ENCODE measurements at regions not wholly inside any gene's neighbourhood (a gene's known extent, or its start where the extent isn't known, plus 50 kb on each side); places are given as distances from the start of the nearest gene placed in this dataset.

- Histone ChIP-seq H3K4me1 (ENCODE audit: control insufficient read depth in 2 of 2, insufficient read depth in 2 of 2, low read length in 2 of 2) (no peaks in the 10 kb centered on the region), H3K27ac (ENCODE audit: low read depth in 1 of 2, low read length in 1 of 2) (no peak overlapping the region), H3K4me3 (ENCODE audit: low read length in 2 of 2) (no peak overlapping the region), H3K27me3 (ENCODE audit: control insufficient read depth in 2 of 2, insufficient read depth in 1 of 2, low read length in 1 of 2) (no peaks in the 10 kb centered on the region), H3K36me3 (ENCODE audit: control insufficient read depth in 2 of 2, insufficient read depth in 2 of 2, low read length in 1 of 2) (no peaks in the 10 kb centered on the region), H3K9me3 (ENCODE audit: control insufficient read depth in 2 of 2, insufficient read depth in 1 of 2, low read length in 1 of 2) (no peaks in the 10 kb centered on the region)
- DNase-seq (ENCODE audit: low read depth in 6 of 9, low spot score in 9 of 9) = no peak
- WGBS = 86% methylated on average over 3 of the region's 3 CpGs
Observed at GRCh38 chr16:73383988-73384365, 336.0 kb upstream of the ZFHX3 start.

GRCh38 chr16:73383195-73383987 is 335.5 kb upstream of the ZFHX3 start:
- no peak for DNase-seq (ENCODE audit: low read depth in 6 of 9, low spot score in 9 of 9)
- Histone ChIP-seq H3K27ac (ENCODE audit: low read depth in 1 of 2, low read length in 1 of 2) (no peak overlapping the region), H3K4me3 (ENCODE audit: low read length in 2 of 2) (no peak overlapping the region), H3K4me1 (ENCODE audit: control insufficient read depth in 2 of 2, insufficient read depth in 2 of 2, low read length in 2 of 2) (no peaks in the 10 kb centered on the region), H3K9me3 (ENCODE audit: control insufficient read depth in 2 of 2, insufficient read depth in 1 of 2, low read length in 1 of 2) (no peaks in the 10 kb centered on the region), H3K36me3 (ENCODE audit: control insufficient read depth in 2 of 2, insufficient read depth in 2 of 2, low read length in 1 of 2) (no peaks in the 10 kb centered on the region), H3K27me3 (ENCODE audit: control insufficient read depth in 2 of 2, insufficient read depth in 1 of 2, low read length in 1 of 2) (no peaks in the 10 kb centered on the region)
- WGBS = 91% methylated on average over 21 of the region's 21 CpGs

- Histone ChIP-seq H3K9me3 (ENCODE audit: control insufficient read depth in 2 of 2, insufficient read depth in 1 of 2, low read length in 1 of 2) (no peaks in the 10 kb centered on the region), H3K4me3 (ENCODE audit: low read length in 2 of 2) (no peak overlapping the region), H3K4me1 (ENCODE audit: control insufficient read depth in 2 of 2, insufficient read depth in 2 of 2, low read length in 2 of 2) (no peaks in the 10 kb centered on the region), H3K27me3 (ENCODE audit: control insufficient read depth in 2 of 2, insufficient read depth in 1 of 2, low read length in 1 of 2) (no peaks in the 10 kb centered on the region), H3K27ac (ENCODE audit: low read depth in 1 of 2, low read length in 1 of 2) (no peak overlapping the region), H3K36me3 (ENCODE audit: control insufficient read depth in 2 of 2, insufficient read depth in 2 of 2, low read length in 1 of 2) (no peaks in the 10 kb centered on the region)
- DNase-seq (ENCODE audit: low read depth in 6 of 9, low spot score in 9 of 9) = no peak
- WGBS = 94% methylated on average over 4 of the region's 4 CpGs
Observed at GRCh38 chr16:73378471-73378870, 330.5 kb upstream of the ZFHX3 start.

GRCh38 chr16:73371584-73372319 is 323.8 kb upstream of the ZFHX3 start:
- 98% methylated on average over 9 of the region's 9 CpGs for WGBS
- no peaks in the 10 kb centered on the region for H3K27me3 ChIP-seq (ENCODE audit: control insufficient read depth in 2 of 2, insufficient read depth in 1 of 2, low read length in 1 of 2)
- no peak for DNase-seq (ENCODE audit: low read depth in 6 of 9, low spot score in 9 of 9)

GRCh38 chr16:73369851-73370250 is 321.9 kb upstream of the ZFHX3 start:
- Histone ChIP-seq H3K4me1 (ENCODE audit: control insufficient read depth in 2 of 2, insufficient read depth in 2 of 2, low read length in 2 of 2) (no peaks in the 10 kb centered on the region), H3K36me3 (ENCODE audit: control insufficient read depth in 2 of 2, insufficient read depth in 2 of 2, low read length in 1 of 2) (no peaks in the 10 kb centered on the region), H3K27me3 (ENCODE audit: control insufficient read depth in 2 of 2, insufficient read depth in 1 of 2, low read length in 1 of 2) (no peaks in the 10 kb centered on the region), H3K9me3 (ENCODE audit: control insufficient read depth in 2 of 2, insufficient read depth in 1 of 2, low read length in 1 of 2) (no peaks in the 10 kb centered on the region), H3K27ac (ENCODE audit: low read depth in 1 of 2, low read length in 1 of 2) (no peak overlapping the region), H3K4me3 (ENCODE audit: low read length in 2 of 2) (no peak overlapping the region)
- no peak for DNase-seq (ENCODE audit: low read depth in 6 of 9, low spot score in 9 of 9)
- 91% methylated on average over 3 of the region's 3 CpGs for WGBS

More at GRCh38 chr16:73371584-73372319, 323.8 kb upstream of the ZFHX3 start:
- no peak overlapping the region for H3K4me3 ChIP-seq (ENCODE audit: low read length in 2 of 2)
- H3K27ac ChIP-seq (ENCODE audit: low read depth in 1 of 2, low read length in 1 of 2) = no peak overlapping the region
- H3K4me1 ChIP-seq (ENCODE audit: control insufficient read depth in 2 of 2, insufficient read depth in 2 of 2, low read length in 2 of 2) = no peaks in the 10 kb centered on the region
- no peaks in the 10 kb centered on the region for H3K36me3 ChIP-seq (ENCODE audit: control insufficient read depth in 2 of 2, insufficient read depth in 2 of 2, low read length in 1 of 2)
- H3K9me3 ChIP-seq (ENCODE audit: control insufficient read depth in 2 of 2, insufficient read depth in 1 of 2, low read length in 1 of 2) = no peaks in the 10 kb centered on the region

- no peaks in the 10 kb centered on the region for H3K36me3 ChIP-seq (ENCODE audit: control insufficient read depth in 2 of 2, insufficient read depth in 2 of 2, low read length in 1 of 2)
- no peak for DNase-seq (ENCODE audit: low read depth in 6 of 9, low spot score in 9 of 9)
- no peaks in the 10 kb centered on the region for H3K27me3 ChIP-seq (ENCODE audit: control insufficient read depth in 2 of 2, insufficient read depth in 1 of 2, low read length in 1 of 2)
- no peak overlapping the region for H3K4me3 ChIP-seq (ENCODE audit: low read length in 2 of 2)
- H3K27ac ChIP-seq (ENCODE audit: low read depth in 1 of 2, low read length in 1 of 2) = no peak overlapping the region
- no peaks in the 10 kb centered on the region for H3K9me3 ChIP-seq (ENCODE audit: control insufficient read depth in 2 of 2, insufficient read depth in 1 of 2, low read length in 1 of 2)
- WGBS = 94% methylated on average over 4 of the region's 4 CpGs
- no peaks in the 10 kb centered on the region for H3K4me1 ChIP-seq (ENCODE audit: control insufficient read depth in 2 of 2, insufficient read depth in 2 of 2, low read length in 2 of 2)
Observed at GRCh38 chr16:73368715-73369114, 320.8 kb upstream of the ZFHX3 start.

- DNase-seq (ENCODE audit: low read depth in 6 of 9, low spot score in 9 of 9) = no peak
- Histone ChIP-seq H3K4me3 (ENCODE audit: low read length in 2 of 2) (no peak overlapping the region), H3K4me1 (ENCODE audit: control insufficient read depth in 2 of 2, insufficient read depth in 2 of 2, low read length in 2 of 2) (no peaks in the 10 kb centered on the region), H3K9me3 (ENCODE audit: control insufficient read depth in 2 of 2, insufficient read depth in 1 of 2, low read length in 1 of 2) (no peaks in the 10 kb centered on the region), H3K27me3 (ENCODE audit: control insufficient read depth in 2 of 2, insufficient read depth in 1 of 2, low read length in 1 of 2) (no peaks in the 10 kb centered on the region), H3K27ac (ENCODE audit: low read depth in 1 of 2, low read length in 1 of 2) (no peak overlapping the region), H3K36me3 (ENCODE audit: control insufficient read depth in 2 of 2, insufficient read depth in 2 of 2, low read length in 1 of 2) (no peaks in the 10 kb centered on the region)
- WGBS = 84% methylated on average over 9 of the region's 9 CpGs
Observed at GRCh38 chr16:73365016-73365551, 317.2 kb upstream of the ZFHX3 start.

GRCh38 chr16:73364413-73364812 is 316.5 kb upstream of the ZFHX3 start:
- no peak for DNase-seq (ENCODE audit: low read depth in 6 of 9, low spot score in 9 of 9)
- no peaks in the 10 kb centered on the region for H3K36me3 ChIP-seq (ENCODE audit: control insufficient read depth in 2 of 2, insufficient read depth in 2 of 2, low read length in 1 of 2)
- 76% methylated on average over 6 of the region's 6 CpGs for WGBS
- no peak overlapping the region for H3K27ac ChIP-seq (ENCODE audit: low read depth in 1 of 2, low read length in 1 of 2)
- no peaks in the 10 kb centered on the region for H3K9me3 ChIP-seq (ENCODE audit: control insufficient read depth in 2 of 2, insufficient read depth in 1 of 2, low read length in 1 of 2)
- H3K4me3 ChIP-seq (ENCODE audit: low read length in 2 of 2) = no peak overlapping the region
- no peaks in the 10 kb centered on the region for H3K4me1 ChIP-seq (ENCODE audit: control insufficient read depth in 2 of 2, insufficient read depth in 2 of 2, low read length in 2 of 2)
- no peaks in the 10 kb centered on the region for H3K27me3 ChIP-seq (ENCODE audit: control insufficient read depth in 2 of 2, insufficient read depth in 1 of 2, low read length in 1 of 2)

- no peak for DNase-seq (ENCODE audit: low read depth in 6 of 9, low spot score in 9 of 9)
- Histone ChIP-seq H3K9me3 (ENCODE audit: control insufficient read depth in 2 of 2, insufficient read depth in 1 of 2, low read length in 1 of 2) (no peaks in the 10 kb centered on the region), H3K27ac (ENCODE audit: low read depth in 1 of 2, low read length in 1 of 2) (no peak overlapping the region), H3K4me1 (ENCODE audit: control insufficient read depth in 2 of 2, insufficient read depth in 2 of 2, low read length in 2 of 2) (no peaks in the 10 kb centered on the region), H3K36me3 (ENCODE audit: control insufficient read depth in 2 of 2, insufficient read depth in 2 of 2, low read length in 1 of 2) (no peaks in the 10 kb centered on the region), H3K4me3 (ENCODE audit: low read length in 2 of 2) (no peak overlapping the region), H3K27me3 (ENCODE audit: control insufficient read depth in 2 of 2, insufficient read depth in 1 of 2, low read length in 1 of 2) (no peaks in the 10 kb centered on the region)
- 94% methylated on average over 9 of the region's 9 CpGs for WGBS
Observed at GRCh38 chr16:73361061-73361460, 313.1 kb upstream of the ZFHX3 start.

Data from thymus (tissue), 11 donors.